K562 (cell line): ENCODE measurements at regions not wholly inside any gene's neighbourhood (a gene's known extent, or its start where the extent isn't known, plus 50 kb on each side); places are given as distances from the start of the nearest gene placed in this dataset.

ENCODE experiments used
- TF ChIP-seq, protein P1 (sequence below), 2 experiments: fragments of 450-650 bp in 1 of 2; sonication (generic) in 1 of 2; formaldehyde crosslinking in 1 of 2; IDR thresholded peaks; 2 replicates each; pipeline versions ENCODE4 v1.7.1 to v1.9.0; 2016 to 2022; ENCODE audit warnings: inconsistent platforms in 1 of 2, mild to moderate bottlenecking in 1 of 2, missing genetic modification reagents in 1 of 2
- TF ChIP-seq, protein P2 (sequence below): fragments of 250-450 bp; sonication (Bioruptor Pico); IDR thresholded peaks from 2 replicates; pipeline ENCODE4 v1.9.0; 2021; ENCODE audit warnings: mild to moderate bottlenecking, inconsistent platforms
- TF ChIP-seq, protein P3 (sequence below): fragments of 450-650 bp; formaldehyde crosslinking; IDR thresholded peaks from 2 replicates; pipeline ENCODE4 v1.4.0; 2022; ENCODE audit warnings: mild to moderate bottlenecking, moderate library complexity
- TF ChIP-seq, protein P4 (sequence below), 2 experiments: fragments of 450-650 bp; formaldehyde crosslinking in 1 of 2; IDR thresholded peaks; 2 replicates each; pipeline versions ENCODE4 v1.4.0 to v1.6.1; 2014 to 2020; ENCODE audit warnings: mild to moderate bottlenecking in 2 of 2, borderline replicate concordance in 1 of 2, low read depth in 1 of 2

DNA sequence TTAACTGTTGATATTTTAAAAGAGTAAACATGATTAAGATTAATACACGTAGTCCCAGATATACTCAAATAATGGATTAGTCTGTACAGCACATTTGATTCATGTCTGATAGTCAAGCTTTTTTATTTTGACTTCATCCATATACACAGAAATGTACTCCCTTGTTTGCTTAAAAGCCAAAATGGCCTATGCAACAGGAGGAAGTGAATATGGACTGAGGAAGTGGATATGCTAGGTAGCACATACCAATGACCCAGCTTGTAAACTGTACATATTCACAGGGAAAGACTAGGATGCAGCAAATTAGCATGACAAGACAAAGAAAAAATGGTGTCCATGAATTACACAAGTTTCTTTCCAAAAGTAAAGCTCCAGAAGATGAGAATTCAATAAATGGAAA, 109.7 kb downstream of the CAAP1 start (continued):
- TF ChIP-seq, protein P1, sequence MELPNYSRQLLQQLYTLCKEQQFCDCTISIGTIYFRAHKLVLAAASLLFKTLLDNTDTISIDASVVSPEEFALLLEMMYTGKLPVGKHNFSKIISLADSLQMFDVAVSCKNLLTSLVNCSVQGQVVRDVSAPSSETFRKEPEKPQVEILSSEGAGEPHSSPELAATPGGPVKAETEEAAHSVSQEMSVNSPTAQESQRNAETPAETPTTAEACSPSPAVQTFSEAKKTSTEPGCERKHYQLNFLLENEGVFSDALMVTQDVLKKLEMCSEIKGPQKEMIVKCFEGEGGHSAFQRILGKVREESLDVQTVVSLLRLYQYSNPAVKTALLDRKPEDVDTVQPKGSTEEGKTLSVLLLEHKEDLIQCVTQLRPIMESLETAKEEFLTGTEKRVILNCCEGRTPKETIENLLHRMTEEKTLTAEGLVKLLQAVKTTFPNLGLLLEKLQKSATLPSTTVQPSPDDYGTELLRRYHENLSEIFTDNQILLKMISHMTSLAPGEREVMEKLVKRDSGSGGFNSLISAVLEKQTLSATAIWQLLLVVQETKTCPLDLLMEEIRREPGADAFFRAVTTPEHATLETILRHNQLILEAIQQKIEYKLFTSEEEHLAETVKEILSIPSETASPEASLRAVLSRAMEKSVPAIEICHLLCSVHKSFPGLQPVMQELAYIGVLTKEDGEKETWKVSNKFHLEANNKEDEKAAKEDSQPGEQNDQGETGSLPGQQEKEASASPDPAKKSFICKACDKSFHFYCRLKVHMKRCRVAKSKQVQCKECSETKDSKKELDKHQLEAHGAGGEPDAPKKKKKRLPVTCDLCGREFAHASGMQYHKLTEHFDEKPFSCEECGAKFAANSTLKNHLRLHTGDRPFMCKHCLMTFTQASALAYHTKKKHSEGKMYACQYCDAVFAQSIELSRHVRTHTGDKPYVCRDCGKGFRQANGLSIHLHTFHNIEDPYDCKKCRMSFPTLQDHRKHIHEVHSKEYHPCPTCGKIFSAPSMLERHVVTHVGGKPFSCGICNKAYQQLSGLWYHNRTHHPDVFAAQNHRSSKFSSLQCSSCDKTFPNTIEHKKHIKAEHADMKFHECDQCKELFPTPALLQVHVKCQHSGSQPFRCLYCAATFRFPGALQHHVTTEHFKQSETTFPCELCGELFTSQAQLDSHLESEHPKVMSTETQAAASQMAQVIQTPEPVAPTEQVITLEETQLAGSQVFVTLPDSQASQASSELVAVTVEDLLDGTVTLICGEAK (IDR thresholded peaks at IDR 0.05), result no peak
- TF ChIP-seq, protein P1 (CRISPR knock-in tag; IDR thresholded peaks at IDR 0.05), result no peak
- TF ChIP-seq, protein P2, sequence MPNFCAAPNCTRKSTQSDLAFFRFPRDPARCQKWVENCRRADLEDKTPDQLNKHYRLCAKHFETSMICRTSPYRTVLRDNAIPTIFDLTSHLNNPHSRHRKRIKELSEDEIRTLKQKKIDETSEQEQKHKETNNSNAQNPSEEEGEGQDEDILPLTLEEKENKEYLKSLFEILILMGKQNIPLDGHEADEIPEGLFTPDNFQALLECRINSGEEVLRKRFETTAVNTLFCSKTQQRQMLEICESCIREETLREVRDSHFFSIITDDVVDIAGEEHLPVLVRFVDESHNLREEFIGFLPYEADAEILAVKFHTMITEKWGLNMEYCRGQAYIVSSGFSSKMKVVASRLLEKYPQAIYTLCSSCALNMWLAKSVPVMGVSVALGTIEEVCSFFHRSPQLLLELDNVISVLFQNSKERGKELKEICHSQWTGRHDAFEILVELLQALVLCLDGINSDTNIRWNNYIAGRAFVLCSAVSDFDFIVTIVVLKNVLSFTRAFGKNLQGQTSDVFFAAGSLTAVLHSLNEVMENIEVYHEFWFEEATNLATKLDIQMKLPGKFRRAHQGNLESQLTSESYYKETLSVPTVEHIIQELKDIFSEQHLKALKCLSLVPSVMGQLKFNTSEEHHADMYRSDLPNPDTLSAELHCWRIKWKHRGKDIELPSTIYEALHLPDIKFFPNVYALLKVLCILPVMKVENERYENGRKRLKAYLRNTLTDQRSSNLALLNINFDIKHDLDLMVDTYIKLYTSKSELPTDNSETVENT (CRISPR knock-in tag), result no peak
- TF ChIP-seq, protein P3, sequence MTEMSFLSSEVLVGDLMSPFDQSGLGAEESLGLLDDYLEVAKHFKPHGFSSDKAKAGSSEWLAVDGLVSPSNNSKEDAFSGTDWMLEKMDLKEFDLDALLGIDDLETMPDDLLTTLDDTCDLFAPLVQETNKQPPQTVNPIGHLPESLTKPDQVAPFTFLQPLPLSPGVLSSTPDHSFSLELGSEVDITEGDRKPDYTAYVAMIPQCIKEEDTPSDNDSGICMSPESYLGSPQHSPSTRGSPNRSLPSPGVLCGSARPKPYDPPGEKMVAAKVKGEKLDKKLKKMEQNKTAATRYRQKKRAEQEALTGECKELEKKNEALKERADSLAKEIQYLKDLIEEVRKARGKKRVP, result no peak
- TF ChIP-seq, protein P4, sequence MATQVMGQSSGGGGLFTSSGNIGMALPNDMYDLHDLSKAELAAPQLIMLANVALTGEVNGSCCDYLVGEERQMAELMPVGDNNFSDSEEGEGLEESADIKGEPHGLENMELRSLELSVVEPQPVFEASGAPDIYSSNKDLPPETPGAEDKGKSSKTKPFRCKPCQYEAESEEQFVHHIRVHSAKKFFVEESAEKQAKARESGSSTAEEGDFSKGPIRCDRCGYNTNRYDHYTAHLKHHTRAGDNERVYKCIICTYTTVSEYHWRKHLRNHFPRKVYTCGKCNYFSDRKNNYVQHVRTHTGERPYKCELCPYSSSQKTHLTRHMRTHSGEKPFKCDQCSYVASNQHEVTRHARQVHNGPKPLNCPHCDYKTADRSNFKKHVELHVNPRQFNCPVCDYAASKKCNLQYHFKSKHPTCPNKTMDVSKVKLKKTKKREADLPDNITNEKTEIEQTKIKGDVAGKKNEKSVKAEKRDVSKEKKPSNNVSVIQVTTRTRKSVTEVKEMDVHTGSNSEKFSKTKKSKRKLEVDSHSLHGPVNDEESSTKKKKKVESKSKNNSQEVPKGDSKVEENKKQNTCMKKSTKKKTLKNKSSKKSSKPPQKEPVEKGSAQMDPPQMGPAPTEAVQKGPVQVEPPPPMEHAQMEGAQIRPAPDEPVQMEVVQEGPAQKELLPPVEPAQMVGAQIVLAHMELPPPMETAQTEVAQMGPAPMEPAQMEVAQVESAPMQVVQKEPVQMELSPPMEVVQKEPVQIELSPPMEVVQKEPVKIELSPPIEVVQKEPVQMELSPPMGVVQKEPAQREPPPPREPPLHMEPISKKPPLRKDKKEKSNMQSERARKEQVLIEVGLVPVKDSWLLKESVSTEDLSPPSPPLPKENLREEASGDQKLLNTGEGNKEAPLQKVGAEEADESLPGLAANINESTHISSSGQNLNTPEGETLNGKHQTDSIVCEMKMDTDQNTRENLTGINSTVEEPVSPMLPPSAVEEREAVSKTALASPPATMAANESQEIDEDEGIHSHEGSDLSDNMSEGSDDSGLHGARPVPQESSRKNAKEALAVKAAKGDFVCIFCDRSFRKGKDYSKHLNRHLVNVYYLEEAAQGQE (IDR thresholded peaks at IDR 0.05; ENCODE audit: borderline replicate concordance), result no peak
- TF ChIP-seq, protein P4 (CRISPR knock-in tag; IDR thresholded peaks at IDR 0.05; ENCODE audit: low read depth), result no peak
- TF ChIP-seq, all 486 proteins: peak for 0
